A549 (cell line): ENCODE measurements at regions not wholly inside any gene's neighbourhood (a gene's known extent, or its start where the extent isn't known, plus 50 kb on each side); places are given as distances from the start of the nearest gene placed in this dataset.

Source experiments
- ATAC-seq, 2 experiments: fragments of 200-7000 bp in 1 of 2; fragments of >200 bp in 1 of 2; cut with Nextera tagmentation in 1 of 2; cut with Tn5 transposase in 1 of 2; 3 replicates each; pipeline versions ENCODE4 v1.8.0 to v1.9.1; 2018 to 2020; ENCODE audit warnings: mild to moderate bottlenecking in 1 of 2, moderate library complexity in 1 of 2
- CTCF ChIA-PET: fragments of 300-600 bp; sonication (Branson Sonifier 250); formaldehyde crosslinking; extraction: SDS; loops from one replicate; lab custom pipeline; 2021; ENCODE audit warnings: antibody characterized with exemption, inconsistent platforms; lab: Yijun Ruan, JAX
- POLR2A ChIA-PET: fragments of 350-600 bp; formaldehyde crosslinking; extraction: SDS; loops from one replicate; lab custom pipeline; 2021; ENCODE audit warnings: antibody characterized with exemption, inconsistent platforms; lab: Yijun Ruan, JAX
- DNase-seq, 2 experiments: peaks; one replicate each; pipeline versions ENCODE4 v3.0.0 to v3.0.0-alpha.2; 2011 to 2016; ENCODE audit warnings: low read depth in 1 of 2, low spot score in 1 of 2
- FAIRE-seq: peaks from 2 replicates; lab custom pipeline; 2011; peaks lifted over from hg19 to GRCh38; lab: Jason Lieb, UNC
- H3K27ac ChIP-seq, 2 experiments: fragments of >200 bp; sonication (Bioruptor Twin); formaldehyde crosslinking; 3 replicates each; pipeline ENCODE4 v1.5.1; 2016 to 2017
- H3K4me1 ChIP-seq: fragments of >200 bp; sonication (Bioruptor Twin); formaldehyde crosslinking; 3 replicates; pipeline ENCODE4 v1.6.1; 2016
- H3K4me2 ChIP-seq: fragments of >200 bp; sonication (Bioruptor Twin); formaldehyde crosslinking; 3 replicates; pipeline ENCODE4 v1.6.1; 2016
- H3K4me3 ChIP-seq: fragments of >200 bp; sonication (Bioruptor Twin); formaldehyde crosslinking; 3 replicates; pipeline ENCODE4 v1.5.1; 2016
- H3K9me3 ChIP-seq: fragments of >200 bp; sonication (Bioruptor Twin); formaldehyde crosslinking; 3 replicates; pipeline ENCODE4 v1.6.1; 2016
- CBX8 ChIP-seq: fragments of 200-600 bp; sonication (generic); IDR thresholded peaks from 2 replicates; pipeline ENCODE4 v1.6.1; 2016
- CHD2 ChIP-seq: fragments of 150-350 bp; IDR thresholded peaks from 2 replicates; pipeline ENCODE4 v1.6.1; 2014; ENCODE audit warnings: low read length; ENCODE audit not compliant: partially characterized antibody
- CTCF ChIP-seq: fragments of >200 bp; sonication (Bioruptor Twin); formaldehyde crosslinking; IDR thresholded peaks from 3 replicates; pipeline ENCODE4 v1.5.1; 2016
- E2F6 ChIP-seq: IDR thresholded peaks from 2 replicates; pipeline ENCODE4 v1.6.1; 2012; ENCODE audit warnings: low read depth, borderline replicate concordance
- EHMT2 ChIP-seq: fragments of 200-600 bp; sonication (generic); IDR thresholded peaks from 2 replicates; pipeline ENCODE4 v1.6.1; 2016; ENCODE audit warnings: antibody characterized with exemption, low read depth, mild to moderate bottlenecking, moderate library complexity
- ELK1 ChIP-seq: fragments of 150-350 bp; IDR thresholded peaks from 2 replicates; pipeline ENCODE4 v1.6.1; 2014; ENCODE audit warnings: low read depth, mild to moderate bottlenecking, low read length
- EP300 ChIP-seq, 2 experiments: fragments of >200 bp; sonication (Bioruptor Twin); formaldehyde crosslinking; IDR thresholded peaks; 2 replicates in 1 of 2; 3 replicates in 1 of 2; pipeline ENCODE4 v1.6.1; 2016 to 2017
- ESRRA ChIP-seq: fragments of 150-350 bp; IDR thresholded peaks from 2 replicates; pipeline ENCODE4 v1.6.1; 2014; ENCODE audit warnings: mild to moderate bottlenecking, low read length, borderline replicate concordance
- FOSB ChIP-seq: fragments of 250-450 bp; sonication (Bioruptor Pico); IDR thresholded peaks from 2 replicates; pipeline ENCODE4 v1.5.0; 2020; ENCODE audit warnings: mild to moderate bottlenecking, moderate library complexity
- FOSL2 ChIP-seq, 2 experiments: fragments of 450-650 bp in 1 of 2; fragments of >200 bp in 1 of 2; sonication (Bioruptor Twin) in 1 of 2; formaldehyde crosslinking; IDR thresholded peaks; 2 replicates each; pipeline versions ENCODE4 v1.5.0 to v1.6.1; 2016 to 2020; ENCODE audit warnings: mild to moderate bottlenecking in 1 of 2, moderate library complexity in 1 of 2
- GATA3 ChIP-seq: IDR thresholded peaks from 2 replicates; pipeline ENCODE4 v1.6.1; 2012; ENCODE audit warnings: borderline replicate concordance
- HOXA7 ChIP-seq: fragments of 250-450 bp; sonication (Bioruptor Pico); IDR thresholded peaks from 2 replicates; pipeline ENCODE4 v1.5.0; 2020; ENCODE audit warnings: mild to moderate bottlenecking, moderate library complexity
- HOXB13 ChIP-seq: fragments of 250-450 bp; sonication (Bioruptor Pico); IDR thresholded peaks from 2 replicates; pipeline ENCODE4 v1.5.0; 2020; ENCODE audit warnings: low read depth, mild to moderate bottlenecking, moderate library complexity
- MAZ ChIP-seq: fragments of 150-350 bp; IDR thresholded peaks from 2 replicates; pipeline ENCODE4 v1.6.1; 2014; ENCODE audit warnings: antibody characterized with exemption, low read depth, low read length, borderline replicate concordance
- PBX3 ChIP-seq: IDR thresholded peaks from 2 replicates; pipeline ENCODE4 v1.6.1; 2012
- PHF8 ChIP-seq: fragments of 200-600 bp; sonication (generic); IDR thresholded peaks from 2 replicates; pipeline ENCODE4 v1.6.1; 2016; ENCODE audit warnings: low read depth, mild to moderate bottlenecking, antibody characterized with exemption, moderate library complexity, borderline replicate concordance
- POLR2AphosphoS2 ChIP-seq: conservative IDR thresholded peaks from 2 replicates; pipeline ENCODE4 v1.6.1; 2012; ENCODE audit warnings: low read length, improper control_type of control experiment, inconsistent platforms
- RCOR1 ChIP-seq: fragments of 150-350 bp; IDR thresholded peaks from 2 replicates; pipeline ENCODE4 v1.6.1; 2014; ENCODE audit warnings: antibody characterized with exemption, low read length, low read depth
- RFX5 ChIP-seq: fragments of 450-650 bp; IDR thresholded peaks from 2 replicates; pipeline ENCODE4 v1.7.1; 2014; ENCODE audit warnings: antibody characterized with exemption, mild to moderate bottlenecking, moderate library complexity
- RNF2 ChIP-seq: fragments of 200-600 bp; sonication (generic); IDR thresholded peaks from 2 replicates; pipeline ENCODE4 v1.6.1; 2016; ENCODE audit warnings: low read depth, mild to moderate bottlenecking, antibody characterized with exemption, moderate library complexity, borderline replicate concordance
- TFCP2L1 ChIP-seq: fragments of 250-450 bp; sonication (Bioruptor Pico); IDR thresholded peaks from 2 replicates; pipeline ENCODE4 v1.5.0; 2021; ENCODE audit warnings: mild to moderate bottlenecking
- ZC3H11A ChIP-seq: fragments of 450-650 bp; IDR thresholded peaks from 2 replicates; pipeline ENCODE4 v1.6.1; 2014; ENCODE audit warnings: antibody characterized with exemption, mild to moderate bottlenecking
- ZSCAN20 ChIP-seq: fragments of 250-450 bp; sonication (Bioruptor Pico); IDR thresholded peaks from 2 replicates; pipeline ENCODE4 v1.8.0; 2022; ENCODE audit warnings: mild to moderate bottlenecking, moderate library complexity
- WGBS: methylation state at CpG from one replicate; pipeline ENCODE4 v1.1.6; 2017; ENCODE audit errors: missing lambda C conversion rate; 5-methylcytosine and 5-hydroxymethylcytosine counted together

GRCh38 chr4:14359991-14360390 is 642.3 kb upstream of the CPEB2 start:
- ChIA-PET CTCF (no interaction called here), POLR2A (no interaction called here)
- FAIRE-seq (no peak), DNase-seq (no peak), ATAC-seq (no peak)
- 65% methylated on average over 4 of the region's 4 CpGs for WGBS
- Histone ChIP-seq H3K4me3 (no peak overlapping the region), H3K4me2 (no peak overlapping the region), H3K27ac (no peak overlapping the region), H3K4me1 (no peaks in the 10 kb centered on the region), H3K9me3 (no peaks in the 10 kb centered on the region)
- TF ChIP-seq ZSCAN20 (CRISPR knock-in tag): no peak
- no peak for TF ChIP-seq PHF8
- no peak for TF ChIP-seq CBX8
- TF ChIP-seq ESRRA: no peak
- TF ChIP-seq TFCP2L1: no peak
- no peak for TF ChIP-seq ELK1

GRCh38 chr4:14361084-14361483 is 641.2 kb upstream of the CPEB2 start:
- ChIA-PET POLR2A (no interaction called here), CTCF (no interaction called here)
- FAIRE-seq: no peak
- Histone ChIP-seq H3K27ac (no peak overlapping the region), H3K4me2 (no peak overlapping the region), H3K9me3 (no peaks in the 10 kb centered on the region), H3K4me3 (no peak overlapping the region), H3K4me1 (no peaks in the 10 kb centered on the region)
- no peak for ATAC-seq
- no peak for DNase-seq
- WGBS: 77% methylated on average over 3 of the region's 3 CpGs
- TF ChIP-seq CTCF (no peak), RCOR1 (no peak), ZC3H11A (no peak), RFX5 (no peak), MAZ (no peak), POLR2AphosphoS2 (no peak), PHF8 (no peak), FOSL2 (IDR thresholded peaks at IDR 0.05) (no peak), FOSL2 (CRISPR knock-in tag; IDR thresholded peaks at IDR 0.05) (no peak)

- no peak overlapping the region for H3K27ac ChIP-seq
- CTCF ChIA-PET: no interaction called here
- TF ChIP-seq EP300 (IDR thresholded peaks at IDR 0.05): no peak
- TF ChIP-seq HOXA7 (CRISPR knock-in tag): no peak
- no peak for TF ChIP-seq TFCP2L1
- TF ChIP-seq RNF2: no peak
- no peak for TF ChIP-seq ZC3H11A
- no peak for TF ChIP-seq FOSB
- TF ChIP-seq PBX3: no peak
- TF ChIP-seq EHMT2: no peak
- no peak for TF ChIP-seq FOSL2 (IDR thresholded peaks at IDR 0.05)
- no peak for TF ChIP-seq FOSL2 (CRISPR knock-in tag; IDR thresholded peaks at IDR 0.05)
- TF ChIP-seq CHD2: no peak
- no peak for TF ChIP-seq GATA3
- TF ChIP-seq E2F6: no peak
- TF ChIP-seq HOXB13: no peak
- TF ChIP-seq, all 56 proteins: peak for 0
- FAIRE-seq (no peak), DNase-seq (no peak), ATAC-seq (no peak)
- no peak overlapping the region for H3K4me3 ChIP-seq
- no peak overlapping the region for H3K4me2 ChIP-seq
- POLR2A ChIA-PET: no interaction called here
- H3K4me1 ChIP-seq: no peaks in the 10 kb centered on the region
- no peaks in the 10 kb centered on the region for H3K9me3 ChIP-seq
These were observed 639.9 kb upstream of the CPEB2 start for GRCh38 chr4:14362385-14362784.
